DOHH2 (cell line): ENCODE measurements at regions not wholly inside any gene's neighbourhood (a gene's known extent, or its start where the extent isn't known, plus 50 kb on each side); places are given as distances from the start of the nearest gene placed in this dataset.

Experiments
- H3F3A ChIP-seq: fragments of 200-600 bp; sonication (generic), shearing (Covaris generic); 2 replicates; pipeline ENCODE4 v1.6.0; 2016; ENCODE audit warnings: antibody characterized with exemption, mild to moderate bottlenecking; ENCODE audit not compliant: control insufficient read depth, insufficient read depth
- H3K27ac ChIP-seq: fragments of 200-600 bp; sonication (generic); 2 replicates; pipeline ENCODE4 v1.5.1; 2014; ENCODE audit warnings: low read depth, mild to moderate bottlenecking, low read length, moderate library complexity
- H3K27me3 ChIP-seq: fragments of 200-600 bp; sonication (generic); 2 replicates; pipeline ENCODE4 v1.6.1; 2014; ENCODE audit warnings: mild to moderate bottlenecking, low read length, mixed read lengths; ENCODE audit not compliant: control insufficient read depth
- H3K36me3 ChIP-seq: fragments of 200-600 bp; sonication (generic); 2 replicates; pipeline ENCODE4 v1.6.1; 2014; ENCODE audit warnings: mild to moderate bottlenecking, low read length, moderate library complexity, mixed read lengths; ENCODE audit not compliant: control insufficient read depth
- H3K4me1 ChIP-seq: fragments of 200-600 bp; sonication (generic); 2 replicates; pipeline ENCODE4 v1.6.1; 2014; ENCODE audit warnings: mild to moderate bottlenecking, low read length, mixed read lengths; ENCODE audit not compliant: control insufficient read depth
- H3K4me2 ChIP-seq: fragments of 200-600 bp; sonication (generic); 2 replicates; pipeline ENCODE4 v1.6.0; 2014; ENCODE audit warnings: mild to moderate bottlenecking, low read length, moderate library complexity
- H3K4me3 ChIP-seq: fragments of 200-600 bp; sonication (generic); 2 replicates; pipeline ENCODE4 v1.5.1; 2014; ENCODE audit warnings: mild to moderate bottlenecking, low read length, mixed read lengths
- H3K79me2 ChIP-seq: fragments of 200-600 bp; sonication (generic); 2 replicates; pipeline ENCODE4 v1.6.1; 2014; ENCODE audit warnings: mild to moderate bottlenecking, low read length, mixed read lengths; ENCODE audit not compliant: control insufficient read depth
- H3K9me2 ChIP-seq: fragments of 200-600 bp; sonication (generic); replicated peaks from 2 replicates; pipeline ENCODE4 v1.6.1; 2014; ENCODE audit warnings: mild to moderate bottlenecking, low read length, mixed read lengths; ENCODE audit not compliant: control insufficient read depth
- H3K9me3 ChIP-seq: fragments of 200-600 bp; sonication (generic); 2 replicates; pipeline ENCODE4 v1.6.1; 2014; ENCODE audit warnings: antibody characterized with exemption, low read length, mixed read lengths; ENCODE audit not compliant: control insufficient read depth, insufficient read depth
- H4K20me1 ChIP-seq: fragments of 200-600 bp; sonication (generic); 2 replicates; pipeline ENCODE4 v1.6.0; 2014; ENCODE audit warnings: low read depth, mild to moderate bottlenecking, antibody characterized with exemption, low read length, moderate library complexity; ENCODE audit not compliant: control insufficient read depth, insufficient read depth
- EZH2phosphoT487 ChIP-seq: fragments of 200-600 bp; sonication (generic); IDR thresholded peaks from 2 replicates; pipeline ENCODE4 v1.6.1; 2017; ENCODE audit warnings: borderline replicate concordance, mild to moderate bottlenecking, antibody characterized with exemption, low read length, moderate library complexity, mixed read lengths
- TF ChIP-seq, protein P1 (sequence below): fragments of 200-600 bp; sonication (generic); IDR thresholded peaks from one replicate; pipeline ENCODE4 v1.5.1; 2014; ENCODE audit warnings: antibody characterized with exemption, mild to moderate bottlenecking, low read depth, low read length; ENCODE audit not compliant: poor library complexity, severe bottlenecking

DNA sequence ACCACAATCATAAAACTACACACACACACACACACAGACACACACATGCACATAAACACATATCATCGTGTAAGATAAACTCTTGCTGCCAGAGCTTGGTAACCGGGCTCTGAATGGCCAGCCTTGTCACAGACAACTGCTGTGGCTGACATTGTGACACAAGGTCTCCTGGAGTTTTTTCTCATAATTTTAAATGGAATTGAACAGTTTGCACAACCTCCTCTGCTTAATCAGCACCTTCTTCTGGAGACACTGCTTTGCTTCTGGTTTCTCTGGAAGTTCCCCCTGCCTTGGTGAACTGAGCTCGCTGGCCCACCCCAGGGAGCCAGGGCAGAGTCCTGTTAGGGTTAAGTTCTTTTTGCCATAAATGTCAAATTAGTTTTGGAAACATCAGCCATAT is 115.4 kb downstream of the UTP18 start:
- peaks cover 8% of the 10 kb centered on the region for H3K9me3 ChIP-seq
- H3K27ac ChIP-seq = no peak overlapping the region
- peaks cover 9% of the 10 kb centered on the region for H3K4me1 ChIP-seq
- H3K4me3 ChIP-seq = no peak overlapping the region
- 0 out of 2 replicates have a peak, but pooled peaks cover 5% of the 10 kb centered on the region for H3K36me3 ChIP-seq
- H3K9me2 ChIP-seq = no peaks in the 10 kb centered on the region
- TF ChIP-seq EZH2phosphoT487 = no peak
- TF ChIP-seq, protein P1, sequence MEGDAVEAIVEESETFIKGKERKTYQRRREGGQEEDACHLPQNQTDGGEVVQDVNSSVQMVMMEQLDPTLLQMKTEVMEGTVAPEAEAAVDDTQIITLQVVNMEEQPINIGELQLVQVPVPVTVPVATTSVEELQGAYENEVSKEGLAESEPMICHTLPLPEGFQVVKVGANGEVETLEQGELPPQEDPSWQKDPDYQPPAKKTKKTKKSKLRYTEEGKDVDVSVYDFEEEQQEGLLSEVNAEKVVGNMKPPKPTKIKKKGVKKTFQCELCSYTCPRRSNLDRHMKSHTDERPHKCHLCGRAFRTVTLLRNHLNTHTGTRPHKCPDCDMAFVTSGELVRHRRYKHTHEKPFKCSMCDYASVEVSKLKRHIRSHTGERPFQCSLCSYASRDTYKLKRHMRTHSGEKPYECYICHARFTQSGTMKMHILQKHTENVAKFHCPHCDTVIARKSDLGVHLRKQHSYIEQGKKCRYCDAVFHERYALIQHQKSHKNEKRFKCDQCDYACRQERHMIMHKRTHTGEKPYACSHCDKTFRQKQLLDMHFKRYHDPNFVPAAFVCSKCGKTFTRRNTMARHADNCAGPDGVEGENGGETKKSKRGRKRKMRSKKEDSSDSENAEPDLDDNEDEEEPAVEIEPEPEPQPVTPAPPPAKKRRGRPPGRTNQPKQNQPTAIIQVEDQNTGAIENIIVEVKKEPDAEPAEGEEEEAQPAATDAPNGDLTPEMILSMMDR = no peak
- H3K27me3 ChIP-seq = 0 out of 2 replicates have a peak, but pooled peaks cover 3% of the 10 kb centered on the region
- H3F3A ChIP-seq = no peaks in the 10 kb centered on the region
- H3K79me2 ChIP-seq = no peaks in the 10 kb centered on the region
- no peak overlapping the region for H3K4me2 ChIP-seq
- no peaks in the 10 kb centered on the region for H4K20me1 ChIP-seq

DNA sequence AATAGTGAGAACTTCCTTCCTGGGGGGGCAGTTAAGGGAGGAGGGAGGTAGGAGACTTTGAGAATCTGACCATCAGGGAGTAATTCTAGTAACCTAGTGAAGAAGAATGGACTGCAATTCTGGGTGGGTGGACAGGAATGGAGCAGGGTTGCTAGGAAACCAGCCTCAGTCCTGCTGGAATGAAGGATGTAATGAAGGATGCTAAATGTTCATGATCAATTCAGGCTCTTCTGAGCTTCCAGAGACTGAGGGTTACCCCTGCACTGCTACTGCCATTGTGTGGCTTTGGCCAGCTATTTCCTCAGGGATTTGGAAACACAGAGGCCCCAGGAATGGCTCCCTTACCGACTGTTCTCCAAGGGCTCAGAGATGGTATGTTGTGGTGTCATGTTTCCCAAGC is 116.4 kb downstream of the UTP18 start:
- Histone ChIP-seq H3K36me3 (0 out of 2 replicates have a peak, but pooled peaks cover 5% of the 10 kb centered on the region), H3K79me2 (no peaks in the 10 kb centered on the region), H3K9me3 (peaks cover 8% of the 10 kb centered on the region), H3K4me3 (no peak overlapping the region), H3K27me3 (0 out of 2 replicates have a peak, but pooled peaks cover 3% of the 10 kb centered on the region), H3K4me1 (peaks cover 9% of the 10 kb centered on the region), H3K27ac (no peak overlapping the region), H3K4me2 (no peak overlapping the region), H3K9me2 (no peaks in the 10 kb centered on the region), H4K20me1 (no peaks in the 10 kb centered on the region), H3F3A (no peaks in the 10 kb centered on the region)
- TF ChIP-seq, protein P1 = no peak
- no peak for TF ChIP-seq EZH2phosphoT487

DNA sequence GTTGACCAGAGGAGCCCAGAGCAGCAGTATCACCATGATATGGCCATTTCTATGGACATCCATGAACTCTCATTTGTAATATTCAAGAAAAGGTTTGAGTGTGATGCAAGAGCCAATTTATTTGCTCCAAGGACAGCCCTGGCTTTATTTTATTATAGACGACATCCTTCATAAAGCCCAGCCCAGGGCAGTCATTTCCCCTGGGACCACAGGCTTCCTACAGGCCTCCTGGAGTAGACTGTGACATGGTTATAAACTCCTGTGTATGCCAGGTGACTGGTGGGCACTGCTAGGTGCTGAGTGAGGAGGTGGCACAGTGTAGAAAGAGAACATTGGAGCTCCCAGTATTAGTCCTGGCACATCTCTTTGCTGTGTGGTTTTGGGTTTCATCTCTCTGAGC is 120.9 kb downstream of the UTP18 start:
- Histone ChIP-seq H3K27ac (no peak overlapping the region), H3K27me3 (0 out of 2 replicates have a peak, but pooled peaks cover 3% of the 10 kb centered on the region), H3K4me1 (no peaks in the 10 kb centered on the region), H3F3A (no peaks in the 10 kb centered on the region), H4K20me1 (no peaks in the 10 kb centered on the region), H3K9me2 (no peaks in the 10 kb centered on the region), H3K4me3 (no peak overlapping the region), H3K36me3 (no peaks in the 10 kb centered on the region), H3K79me2 (no peaks in the 10 kb centered on the region), H3K4me2 (no peak overlapping the region), H3K9me3 (no peaks in the 10 kb centered on the region)
- TF ChIP-seq, protein P1 = no peak
- TF ChIP-seq EZH2phosphoT487 = no peak

DNA sequence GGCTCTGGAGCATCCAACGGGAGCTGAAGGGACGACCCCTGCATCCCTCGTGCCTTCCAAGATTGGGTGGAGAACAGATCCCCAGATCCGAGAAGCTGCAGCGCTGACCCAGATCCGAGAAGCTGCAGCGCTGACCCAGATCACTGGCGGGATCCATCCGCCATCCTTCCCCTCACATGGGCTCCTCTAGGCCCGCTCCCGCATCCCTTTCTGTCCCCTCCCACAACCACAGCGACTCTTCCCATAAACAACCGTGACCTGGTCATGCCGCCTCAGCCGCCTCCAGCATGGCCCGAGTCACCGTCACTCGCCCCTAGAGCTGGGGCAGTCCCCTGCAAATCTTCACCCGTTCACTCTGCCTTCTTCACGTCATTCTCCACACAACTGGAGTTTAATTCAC is 124.9 kb downstream of the UTP18 start:
- Histone ChIP-seq H3K36me3 (no peaks in the 10 kb centered on the region), H3K27me3 (no peaks in the 10 kb centered on the region), H3K9me3 (no peaks in the 10 kb centered on the region), H3K4me3 (no peak overlapping the region), H3K4me2 (no peak overlapping the region), H3F3A (no peaks in the 10 kb centered on the region), H4K20me1 (no peaks in the 10 kb centered on the region), H3K9me2 (no peaks in the 10 kb centered on the region), H3K4me1 (no peaks in the 10 kb centered on the region), H3K79me2 (no peaks in the 10 kb centered on the region), H3K27ac (no peak overlapping the region)
- TF ChIP-seq EZH2phosphoT487 = no peak
- TF ChIP-seq, protein P1 = no peak
